ENCODE measurements at regions not wholly inside any gene's neighbourhood (a gene's known extent, or its start where the extent isn't known, plus 50 kb on each side); places are given as distances from the start of the nearest gene placed in this dataset.

DNA sequence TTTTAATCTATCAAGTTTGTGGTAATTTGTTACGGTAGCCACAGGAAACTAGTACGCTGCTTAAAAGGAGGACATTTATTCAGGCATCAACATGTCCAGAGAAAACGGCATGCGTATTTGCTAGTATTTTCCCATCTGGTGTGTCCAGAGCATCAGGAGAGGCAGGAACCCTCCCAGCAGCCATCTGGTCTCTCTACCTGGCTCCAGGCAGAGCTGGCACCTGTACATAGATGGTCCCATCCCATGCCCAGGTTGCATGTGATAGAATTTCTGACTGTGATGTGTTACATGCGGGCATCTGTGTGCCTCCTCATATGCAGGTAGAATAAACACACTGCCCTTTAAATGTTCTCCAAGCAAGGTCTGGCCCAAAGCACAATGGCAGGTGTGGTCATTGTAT is 57.9 kb upstream of the PAGE1 start:
- TF ChIP-seq POLR2AphosphoS5 (IDR thresholded peaks at IDR 0.05): no peak
- no peak for TF ChIP-seq POLR2A (IDR thresholded peaks at IDR 0.05)
- TF ChIP-seq, protein P1, sequence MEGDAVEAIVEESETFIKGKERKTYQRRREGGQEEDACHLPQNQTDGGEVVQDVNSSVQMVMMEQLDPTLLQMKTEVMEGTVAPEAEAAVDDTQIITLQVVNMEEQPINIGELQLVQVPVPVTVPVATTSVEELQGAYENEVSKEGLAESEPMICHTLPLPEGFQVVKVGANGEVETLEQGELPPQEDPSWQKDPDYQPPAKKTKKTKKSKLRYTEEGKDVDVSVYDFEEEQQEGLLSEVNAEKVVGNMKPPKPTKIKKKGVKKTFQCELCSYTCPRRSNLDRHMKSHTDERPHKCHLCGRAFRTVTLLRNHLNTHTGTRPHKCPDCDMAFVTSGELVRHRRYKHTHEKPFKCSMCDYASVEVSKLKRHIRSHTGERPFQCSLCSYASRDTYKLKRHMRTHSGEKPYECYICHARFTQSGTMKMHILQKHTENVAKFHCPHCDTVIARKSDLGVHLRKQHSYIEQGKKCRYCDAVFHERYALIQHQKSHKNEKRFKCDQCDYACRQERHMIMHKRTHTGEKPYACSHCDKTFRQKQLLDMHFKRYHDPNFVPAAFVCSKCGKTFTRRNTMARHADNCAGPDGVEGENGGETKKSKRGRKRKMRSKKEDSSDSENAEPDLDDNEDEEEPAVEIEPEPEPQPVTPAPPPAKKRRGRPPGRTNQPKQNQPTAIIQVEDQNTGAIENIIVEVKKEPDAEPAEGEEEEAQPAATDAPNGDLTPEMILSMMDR (IDR thresholded peaks at IDR 0.05): no peak
